IPS-NIHi11 (cell line): ENCODE measurements at regions not wholly inside any gene's neighbourhood (a gene's known extent, or its start where the extent isn't known, plus 50 kb on each side); places are given as distances from the start of the nearest gene placed in this dataset.
A peak's percentile ranks its signal among the peaks of the same experiment; 100 is the strongest.
"Not testable (repeated sequence)": the region's sequence is repeated elsewhere in the genome, so short reads cannot be mapped to it uniquely, and the experiment has no call there.

Experiments
- DNase-seq: peaks from one replicate; pipeline ENCODE4 v3.0.0; 2012; ENCODE audit warnings: mixed read lengths, low spot score

DNA sequence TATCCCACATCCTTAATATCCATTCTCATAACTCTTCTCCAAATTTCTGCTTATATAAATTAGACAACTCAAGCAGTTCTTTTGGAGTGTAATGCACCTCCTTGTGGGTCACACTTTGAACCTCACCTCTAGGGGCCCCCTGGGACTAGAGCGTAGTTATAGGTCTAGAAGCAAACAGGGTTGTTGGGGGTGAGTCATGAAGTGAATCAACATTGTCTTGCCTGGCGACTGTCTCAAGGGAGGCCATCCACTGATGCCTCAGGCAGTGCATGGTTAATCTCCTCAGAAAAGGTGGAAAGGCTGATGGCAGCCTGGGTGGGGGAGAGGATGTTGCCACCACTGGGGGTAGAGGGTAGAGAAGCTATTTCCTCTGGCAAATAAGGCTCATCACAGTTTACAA is 129.1 kb downstream of the TNFRSF21 start:
- DNase-seq: no peak

- DNase-seq: no peak
These were observed 130.4 kb downstream of the TNFRSF21 start for GRCh38 chr6:47179286-47179685.

DNA sequence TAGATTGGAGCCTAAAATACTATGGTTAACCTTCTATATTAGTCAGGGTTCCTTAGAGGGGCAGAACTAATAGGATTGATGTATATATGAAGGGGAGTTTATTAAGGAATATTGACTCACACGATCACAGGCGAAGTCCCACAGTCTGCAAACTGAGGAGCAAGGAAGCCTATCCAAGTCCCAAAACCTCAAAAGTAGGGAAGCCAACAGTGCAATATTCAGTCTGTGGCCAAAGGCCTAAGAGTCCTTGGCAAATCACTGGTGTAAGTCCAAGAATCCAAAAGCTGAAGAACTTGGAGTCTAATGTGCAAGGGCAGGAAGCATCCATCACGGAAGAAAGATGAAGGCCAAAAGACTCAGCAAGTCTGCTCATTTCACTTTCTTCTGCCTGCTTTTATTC is 133.5 kb upstream of the ADGRF1 start:
- no peak for DNase-seq

GRCh38 chr6:47174502-47175023 is 132.4 kb upstream of the ADGRF1 start:
- no peak for DNase-seq

- DNase-seq: not testable (repeated sequence)
These were observed 131.9 kb upstream of the ADGRF1 start for GRCh38 chr6:47174063-47174462.

DNA sequence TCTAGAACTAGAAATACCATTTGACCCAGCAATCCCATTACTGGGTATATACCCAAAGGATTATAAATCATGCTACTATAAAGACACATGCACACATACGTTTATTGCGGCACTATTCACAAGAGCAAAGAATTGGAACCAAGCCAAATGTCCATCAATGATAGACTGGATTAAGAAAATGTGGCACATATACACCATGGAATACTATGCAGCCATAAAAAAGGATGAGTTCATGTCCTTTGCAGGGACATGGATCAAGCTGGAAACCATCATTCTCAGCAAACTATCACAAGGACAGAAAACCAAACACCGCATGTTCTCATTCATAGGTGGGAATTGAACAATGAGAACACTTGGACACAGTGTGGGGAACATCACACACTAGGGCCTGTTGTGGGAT is 131.0 kb upstream of the ADGRF1 start:
- not testable (repeated sequence) for DNase-seq

GRCh38 chr6:47170617-47170947 is 128.4 kb upstream of the ADGRF1 start:
- DNase-seq: no peak

DNA sequence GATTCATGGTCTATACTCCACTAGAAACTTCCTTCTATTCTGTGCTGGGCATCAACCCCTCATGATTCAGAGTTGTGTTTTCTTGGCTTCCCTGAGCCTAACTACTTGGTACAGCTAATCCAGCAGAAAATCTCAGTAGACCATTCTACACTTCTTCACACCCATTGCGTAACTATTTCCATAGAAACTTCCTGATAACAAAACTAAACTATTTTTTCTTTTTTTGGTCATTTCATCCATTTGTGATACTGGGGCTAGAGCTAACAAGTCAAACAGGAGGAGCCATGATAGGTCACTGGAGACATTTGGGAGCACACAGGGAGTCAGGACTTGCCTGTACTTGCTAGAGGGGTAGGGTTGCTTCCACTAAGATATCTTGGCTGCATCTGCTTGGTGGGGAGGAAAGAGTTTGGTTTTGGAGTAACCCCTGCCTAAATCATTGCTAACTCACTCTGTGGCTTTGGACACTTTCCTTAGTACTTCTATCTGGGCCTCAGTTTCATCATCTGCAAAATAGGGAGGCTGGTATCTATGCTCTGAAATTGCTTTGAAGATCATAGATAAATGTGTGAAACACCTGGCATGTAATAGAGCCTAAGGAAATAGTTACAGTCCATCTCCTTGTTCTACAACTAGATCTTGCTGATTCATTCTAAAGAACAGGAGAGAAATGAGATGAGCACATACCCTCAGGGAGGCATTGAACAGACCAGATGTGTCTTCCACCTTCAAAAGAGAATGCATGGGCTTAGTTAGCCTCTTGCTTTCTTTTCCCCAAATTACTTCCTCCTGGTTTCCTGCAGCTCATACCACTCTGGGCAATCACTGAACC is 127.9 kb upstream of the ADGRF1 start:
- DNase-seq: no peak

- peak; percentile 51 for DNase-seq
These were observed 126.0 kb upstream of the ADGRF1 start for GRCh38 chr6:47168180-47168579.

GRCh38 chr6:47165918-47166317 is 123.8 kb upstream of the ADGRF1 start:
- DNase-seq: no peak

- DNase-seq: no peak
These were observed 122.7 kb upstream of the ADGRF1 start for GRCh38 chr6:47164877-47165276.

GRCh38 chr6:47163536-47163935 is 121.4 kb upstream of the ADGRF1 start:
- no peak for DNase-seq

GRCh38 chr6:47162793-47163192 is 120.7 kb upstream of the ADGRF1 start:
- DNase-seq: no peak

GRCh38 chr6:47162231-47162630 is 120.1 kb upstream of the ADGRF1 start:
- DNase-seq: no peak

DNA sequence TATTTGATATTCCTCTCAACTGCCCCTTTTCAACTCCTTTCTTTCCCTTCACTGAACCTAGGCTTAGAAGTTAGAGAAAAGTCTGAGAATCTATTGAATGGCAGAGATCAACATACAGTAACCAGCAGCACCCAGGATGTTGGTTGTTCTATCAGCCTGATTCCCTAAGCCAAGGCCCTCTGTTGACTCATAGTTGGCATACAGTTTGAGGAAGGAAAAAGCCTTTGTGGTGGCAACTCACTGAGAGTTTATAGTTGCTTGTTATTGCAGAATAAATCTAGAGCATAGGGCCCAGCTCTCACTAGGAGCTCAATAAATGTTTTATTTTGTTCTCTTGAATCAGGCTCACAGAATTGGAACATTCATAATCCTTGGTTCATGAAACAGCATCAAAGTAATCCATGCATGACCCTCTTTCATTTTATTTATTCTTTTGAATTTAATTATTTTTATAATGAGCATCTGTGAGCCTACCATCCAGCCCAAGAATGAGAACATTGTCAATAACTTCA is 119.1 kb upstream of the ADGRF1 start:
- no peak for DNase-seq

DNA sequence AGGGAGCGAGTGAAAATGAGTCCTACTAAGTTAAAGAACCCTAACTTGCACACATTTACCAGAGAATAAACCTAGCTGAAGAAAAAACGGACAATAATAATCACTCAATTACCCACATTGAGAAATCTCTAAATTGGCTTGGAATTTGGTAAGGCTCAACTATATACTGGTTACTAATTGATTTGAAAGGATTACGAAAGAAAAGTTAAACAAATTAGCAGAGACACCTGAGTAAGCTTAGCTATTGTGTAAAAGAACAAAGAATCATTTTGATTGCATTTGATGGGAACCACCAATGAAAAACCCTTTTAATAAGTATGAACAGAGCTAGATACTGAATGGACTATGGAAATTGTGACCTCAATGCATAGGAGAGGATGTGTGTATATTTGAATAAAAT is 118.6 kb upstream of the ADGRF1 start:
- DNase-seq: no peak

GRCh38 chr6:47159763-47160162 is 117.6 kb upstream of the ADGRF1 start:
- DNase-seq: no peak

GRCh38 chr6:47157653-47158219 is 115.6 kb upstream of the ADGRF1 start:
- no peak for DNase-seq

DNA sequence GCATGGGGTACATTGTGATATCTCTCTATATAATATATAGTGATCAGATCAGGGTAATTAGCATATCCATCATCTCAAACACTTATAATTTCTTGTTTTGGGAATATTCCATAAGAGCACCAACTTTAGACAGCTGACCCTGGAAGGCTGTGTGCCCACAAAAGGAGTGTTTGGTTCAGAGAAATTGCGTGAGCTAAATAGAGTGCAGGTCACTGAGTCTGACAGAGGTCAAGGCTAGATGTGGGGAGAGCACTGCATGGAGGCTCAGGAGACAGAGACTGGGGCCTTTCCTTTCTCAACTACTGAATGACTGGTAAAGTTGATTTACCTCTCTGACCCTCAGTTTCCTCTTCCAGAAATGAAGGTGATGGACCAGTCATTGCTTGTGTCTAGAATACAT is 114.9 kb upstream of the ADGRF1 start:
- DNase-seq: no peak

DNA sequence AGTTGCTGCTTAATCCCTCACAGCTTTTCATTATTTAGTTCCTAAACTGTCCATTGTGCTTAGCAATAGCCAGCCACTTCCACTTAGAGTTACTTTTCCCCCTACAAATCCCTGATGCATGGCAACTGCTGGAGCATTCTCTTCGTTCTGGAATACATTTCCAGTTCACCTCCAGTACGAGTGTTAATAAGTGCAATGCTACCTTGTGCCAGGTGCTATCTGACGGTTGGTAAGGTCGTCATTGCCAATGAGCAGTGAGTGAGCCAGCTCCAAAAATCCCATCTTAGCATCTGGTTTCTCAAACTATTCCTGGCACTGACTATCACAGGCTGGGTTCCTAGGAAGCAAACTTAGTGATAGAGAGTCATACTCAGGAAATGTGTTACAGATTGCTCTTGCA is 114.1 kb upstream of the ADGRF1 start:
- no peak for DNase-seq

- DNase-seq: no peak
These were observed 111.2 kb upstream of the ADGRF1 start for GRCh38 chr6:47153404-47153755.

GRCh38 chr6:47152666-47153403 is 110.7 kb upstream of the ADGRF1 start:
- peak; percentile 31 for DNase-seq
